Thymus (tissue), 11 donors: ENCODE measurements at regions not wholly inside any gene's neighbourhood (a gene's known extent, or its start where the extent isn't known, plus 50 kb on each side); places are given as distances from the start of the nearest gene placed in this dataset.

Experiments used
- DNase-seq, 9 donors: peaks; one replicate each; pipeline ENCODE4 v3.0.0-alpha.2; 2013; ENCODE audit warnings: low spot score in 9 of 9, low read depth in 6 of 9, missing footprints in 1 of 9
- H3K27ac ChIP-seq, 2 donors: one replicate each; pipeline ENCODE4 v1.5.1; 2013; ENCODE audit warnings: control low read depth in 1 of 2, low read depth in 1 of 2, low read length in 1 of 2, mild to moderate bottlenecking in 1 of 2, moderate library complexity in 1 of 2
- H3K27me3 ChIP-seq, 2 donors: one replicate each; pipeline ENCODE4 v1.5.1; 2013; ENCODE audit warnings: low read length in 1 of 2; ENCODE audit not compliant: control insufficient read depth in 2 of 2, insufficient read depth in 1 of 2
- H3K36me3 ChIP-seq, 2 donors: one replicate each; pipeline ENCODE4 v1.5.1; 2013; ENCODE audit warnings: low read length in 1 of 2, mild to moderate bottlenecking in 1 of 2, moderate library complexity in 1 of 2; ENCODE audit not compliant: control insufficient read depth in 2 of 2, insufficient read depth in 2 of 2
- H3K4me1 ChIP-seq, 2 donors: one replicate each; pipeline ENCODE4 v1.5.1; 2013; ENCODE audit warnings: low read length in 2 of 2; ENCODE audit not compliant: control insufficient read depth in 2 of 2, insufficient read depth in 2 of 2
- H3K4me3 ChIP-seq, 2 donors: one replicate each; pipeline ENCODE4 v1.5.1; 2013; ENCODE audit warnings: low read length in 2 of 2, control low read depth in 1 of 2, mild to moderate bottlenecking in 1 of 2
- H3K9me3 ChIP-seq, 2 donors: one replicate each; pipeline ENCODE4 v1.5.1; 2013; ENCODE audit warnings: low read length in 1 of 2, mild to moderate bottlenecking in 1 of 2; ENCODE audit not compliant: control insufficient read depth in 2 of 2, insufficient read depth in 1 of 2
- whole genome bisulfite sequencing: extraction: QIAGEN DNeasy Blood & Tissue Kit; methylation state at CpG from one replicate; pipeline ENCODE4 v1.1.7; 2013; 5-methylcytosine and 5-hydroxymethylcytosine counted together
- donor health status: healthy.

DNA sequence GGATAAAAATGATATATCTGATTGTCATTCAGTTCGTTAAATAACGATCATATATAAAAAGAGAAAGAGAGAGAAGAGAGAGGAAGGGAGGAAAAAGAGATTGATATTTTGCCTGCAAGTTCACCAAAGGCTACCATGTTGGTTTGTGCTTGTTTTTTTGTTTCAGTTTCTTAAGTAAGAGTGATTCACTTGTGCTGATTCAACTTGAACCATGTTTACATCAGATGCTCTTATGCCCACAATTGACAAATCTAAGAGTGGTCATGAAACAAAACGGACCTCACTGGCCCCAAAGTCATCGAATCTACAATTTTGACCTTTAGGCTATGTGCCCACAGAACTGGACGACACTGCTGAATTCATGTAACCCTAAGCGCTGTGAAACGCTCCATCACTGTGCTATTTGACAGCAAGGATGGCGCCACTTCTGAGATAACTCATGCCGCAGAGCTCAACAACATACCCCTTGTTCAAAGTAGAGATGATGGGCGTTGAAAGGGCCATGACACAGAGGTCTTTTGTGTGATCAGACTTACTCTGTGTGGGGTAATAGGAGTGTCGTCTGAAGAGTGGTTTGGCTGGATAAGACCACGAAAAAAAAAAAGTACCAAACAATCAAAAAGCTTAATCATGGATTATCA is 481.4 kb downstream of the SETD4 start:
- no peaks in the 10 kb centered on the region for H3K36me3 ChIP-seq
- no peaks in the 10 kb centered on the region for H3K9me3 ChIP-seq
- 97% methylated on average over 12 of the region's 12 CpGs for WGBS
- H3K27me3 ChIP-seq = no peaks in the 10 kb centered on the region
- no peaks in the 10 kb centered on the region for H3K4me1 ChIP-seq
- no peak for DNase-seq
- H3K27ac ChIP-seq = no peak overlapping the region
- no peak overlapping the region for H3K4me3 ChIP-seq

GRCh38 chr21:35578347-35578782 is 482.0 kb downstream of the SETD4 start:
- Histone ChIP-seq H3K4me3 (no peak overlapping the region), H3K4me1 (no peaks in the 10 kb centered on the region), H3K36me3 (no peaks in the 10 kb centered on the region), H3K9me3 (no peaks in the 10 kb centered on the region), H3K27me3 (no peaks in the 10 kb centered on the region), H3K27ac (no peak overlapping the region)
- 97% methylated on average over 6 of the region's 6 CpGs for WGBS
- no peak for DNase-seq

DNA sequence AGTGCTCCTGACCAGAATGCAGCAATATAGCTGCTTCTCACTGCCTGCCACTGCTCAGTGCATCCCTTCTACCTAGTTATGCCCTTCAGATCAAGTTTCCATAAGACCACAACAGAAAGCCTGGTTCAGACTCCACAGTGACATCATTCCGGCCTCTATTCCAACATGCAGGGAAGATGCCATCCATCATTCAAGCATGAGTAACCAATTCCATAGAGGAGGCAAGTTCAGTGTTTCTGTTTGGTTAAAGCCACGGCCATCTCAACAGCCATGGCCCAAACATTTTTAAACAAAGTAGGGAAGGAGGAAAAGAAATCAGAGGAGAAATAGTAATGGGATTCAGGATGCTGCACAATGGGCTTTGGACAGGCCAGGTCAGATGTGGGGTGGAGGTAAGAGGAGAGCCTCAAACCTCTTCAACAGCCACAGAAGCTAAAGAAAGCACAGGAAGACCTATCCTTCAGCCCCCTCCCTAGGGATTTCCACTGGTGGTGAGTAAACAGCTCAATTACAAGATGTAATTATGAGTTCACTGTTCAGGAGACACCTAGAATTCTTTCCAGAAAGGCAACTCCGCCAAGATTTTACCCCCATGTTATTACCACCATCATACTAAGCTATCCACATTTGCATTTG is 484.9 kb downstream of the SETD4 start:
- H3K27me3 ChIP-seq = no peaks in the 10 kb centered on the region
- WGBS = 97% methylated on average over 3 of the region's 3 CpGs

GRCh38 chr21:35573472-35574374 is 486.6 kb downstream of the SETD4 start:
- Histone ChIP-seq H3K27me3 (no peaks in the 10 kb centered on the region), H3K27ac (no peak overlapping the region), H3K4me3 (no peak overlapping the region), H3K9me3 (no peaks in the 10 kb centered on the region), H3K4me1 (no peaks in the 10 kb centered on the region), H3K36me3 (no peaks in the 10 kb centered on the region)
- DNase-seq = no peak
- 95% methylated on average over 6 of the region's 6 CpGs for WGBS

More for the DNA sequence above, 484.9 kb downstream of the SETD4 start:
- H3K9me3 ChIP-seq = no peaks in the 10 kb centered on the region
- no peak for DNase-seq
- H3K4me3 ChIP-seq = no peak overlapping the region
- no peak overlapping the region for H3K27ac ChIP-seq
- no peaks in the 10 kb centered on the region for H3K4me1 ChIP-seq
- no peaks in the 10 kb centered on the region for H3K36me3 ChIP-seq

DNA sequence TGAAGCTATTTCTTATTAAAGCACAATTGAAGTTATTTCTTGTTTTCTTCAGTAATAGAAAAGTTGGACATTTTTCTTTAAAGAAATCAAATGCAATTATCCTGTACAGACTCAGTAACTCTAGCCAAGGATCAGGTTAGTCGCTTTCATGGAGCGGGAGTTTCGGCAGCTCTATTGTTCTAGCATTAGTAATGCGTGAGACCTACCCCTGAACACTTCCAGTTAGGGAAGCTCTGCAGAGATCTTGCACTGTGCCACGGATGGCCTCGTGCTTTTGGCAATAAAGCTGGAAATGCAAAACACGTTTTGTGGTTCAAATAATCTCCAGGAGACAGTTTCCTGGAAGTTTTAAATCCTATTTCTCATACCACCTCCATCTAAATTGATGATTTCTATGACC is 488.4 kb downstream of the SETD4 start:
- Histone ChIP-seq H3K4me3 (no peak overlapping the region), H3K36me3 (no peaks in the 10 kb centered on the region), H3K4me1 (no peaks in the 10 kb centered on the region), H3K27me3 (no peaks in the 10 kb centered on the region), H3K27ac (no peak overlapping the region), H3K9me3 (no peaks in the 10 kb centered on the region)
- WGBS = 89% methylated on average over 7 of the region's 7 CpGs
- no peak for DNase-seq

- no peaks in the 10 kb centered on the region for H3K36me3 ChIP-seq
- WGBS = 85% methylated on average over 5 of the region's 5 CpGs
Measured at GRCh38 chr21:35568643-35569042, 491.7 kb downstream of the SETD4 start.

DNA sequence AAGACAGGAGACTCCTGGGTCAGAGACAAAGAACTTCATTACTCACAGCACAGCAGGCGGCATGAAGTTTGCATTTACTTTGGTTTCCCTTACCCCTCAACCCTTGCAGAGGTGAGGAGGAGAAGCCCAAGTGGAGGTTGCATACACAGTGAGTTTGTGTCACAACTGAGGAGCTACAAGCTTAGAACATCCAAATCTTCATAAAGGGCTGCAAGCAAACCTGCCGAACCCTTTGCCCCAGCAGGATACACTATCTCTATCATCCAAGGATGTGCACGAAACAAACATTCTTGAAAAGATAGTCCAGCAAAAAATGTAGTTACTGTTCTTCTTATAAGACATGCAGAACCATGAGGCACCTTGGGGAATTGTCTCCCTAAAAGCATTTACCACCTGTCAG is 493.5 kb downstream of the SETD4 start:
- no peaks in the 10 kb centered on the region for H3K27me3 ChIP-seq
- no peak for DNase-seq
- H3K27ac ChIP-seq = no peak overlapping the region
- H3K36me3 ChIP-seq = no peaks in the 10 kb centered on the region
- no peak overlapping the region for H3K4me3 ChIP-seq
- 99% methylated on average over 3 of the region's 3 CpGs for WGBS
- no peaks in the 10 kb centered on the region for H3K4me1 ChIP-seq
- no peaks in the 10 kb centered on the region for H3K9me3 ChIP-seq

More at GRCh38 chr21:35568643-35569042, 491.7 kb downstream of the SETD4 start:
- DNase-seq = no peak
- no peaks in the 10 kb centered on the region for H3K27me3 ChIP-seq
- no peak overlapping the region for H3K4me3 ChIP-seq
- no peak overlapping the region for H3K27ac ChIP-seq
- no peaks in the 10 kb centered on the region for H3K4me1 ChIP-seq
- no peaks in the 10 kb centered on the region for H3K9me3 ChIP-seq

DNA sequence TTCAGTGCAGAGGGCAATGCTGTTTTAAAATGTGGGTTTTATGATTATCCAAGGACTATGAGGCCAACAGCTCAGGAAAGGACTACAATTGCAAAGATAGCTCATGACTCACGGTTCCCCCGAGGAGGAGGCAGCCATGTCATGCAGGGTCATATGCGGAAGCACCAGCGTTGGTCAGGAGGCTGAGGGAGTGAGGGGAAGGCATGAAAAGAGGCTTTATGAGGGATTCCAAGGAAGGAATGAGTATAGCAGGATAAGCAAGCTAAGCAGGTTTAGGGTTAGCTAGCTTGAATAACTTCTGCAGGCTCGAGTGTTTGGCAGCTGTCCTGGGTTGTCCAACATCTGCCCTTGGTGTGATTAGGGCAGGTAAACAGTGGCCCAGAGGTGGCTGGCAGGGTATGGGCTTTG is 495.1 kb downstream of the SETD4 start:
- Histone ChIP-seq H3K27me3 (no peaks in the 10 kb centered on the region), H3K9me3 (no peaks in the 10 kb centered on the region), H3K4me3 (no peak overlapping the region), H3K4me1 (no peaks in the 10 kb centered on the region), H3K27ac (no peak overlapping the region), H3K36me3 (no peaks in the 10 kb centered on the region)
- WGBS = 92% methylated on average over 5 of the region's 5 CpGs
- DNase-seq = no peak

DNA sequence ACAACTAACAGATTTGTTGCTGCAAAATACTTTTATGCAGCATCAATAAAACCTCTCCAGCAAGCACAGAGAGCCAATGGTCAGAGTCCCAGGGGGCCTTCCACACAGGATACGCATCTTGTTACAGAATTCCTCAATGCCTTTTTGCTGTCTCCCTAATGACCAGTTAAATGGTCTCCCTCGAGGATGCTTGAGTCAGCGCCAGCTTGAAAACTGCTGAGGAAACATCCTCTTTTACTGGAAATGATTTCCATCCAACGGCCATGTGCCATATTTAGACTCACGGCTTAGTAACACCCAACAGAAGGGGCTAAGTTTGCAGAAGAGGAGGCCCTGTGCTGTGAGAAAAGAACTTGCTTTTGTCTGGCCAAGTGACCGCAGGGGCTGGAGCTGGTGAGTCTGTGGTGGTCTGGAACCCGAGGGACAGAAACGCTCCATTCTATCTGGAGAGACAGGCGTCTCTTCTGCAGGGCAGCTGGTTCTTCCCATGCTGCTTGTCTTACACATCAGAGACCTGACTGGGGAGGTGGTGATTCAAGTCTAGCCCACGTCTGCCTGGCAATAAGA is 496.4 kb downstream of the SETD4 start:
- no peaks in the 10 kb centered on the region for H3K9me3 ChIP-seq
- H3K27ac ChIP-seq = no peak overlapping the region
- H3K4me3 ChIP-seq = no peak overlapping the region
- no peak for DNase-seq
- H3K36me3 ChIP-seq = no peaks in the 10 kb centered on the region
- H3K4me1 ChIP-seq = no peaks in the 10 kb centered on the region
- WGBS = 76% methylated on average over 10 of the region's 10 CpGs
- H3K27me3 ChIP-seq = no peaks in the 10 kb centered on the region
